ENCODE measurements at regions not wholly inside any gene's neighbourhood (a gene's known extent, or its start where the extent isn't known, plus 50 kb on each side); places are given as distances from the start of the nearest gene placed in this dataset.
A peak's percentile ranks its signal among the peaks of the same experiment; 100 is the strongest.

GRCh38 chr2:7573166-7573825, 656.1 kb downstream of the RNF144A start:
- WGBS (ENCODE audit: extremely low coverage, insufficient coverage, insufficient read length): no CpG with 5 or more reads among the region's 6 CpGs
- H3K9ac ChIP-seq (ENCODE audit: low read length): no peak overlapping the region
- no peak overlapping the region for H3K4me3 ChIP-seq (ENCODE audit: low read depth, low read length)
- no peak overlapping the region for H3K23ac ChIP-seq (ENCODE audit: low read length)
- no peak overlapping the region for H2AK5ac ChIP-seq (ENCODE audit: low read length)
- no peak overlapping the region for H3K27ac ChIP-seq (ENCODE audit: low read depth, low read length)
- no peaks in the 10 kb centered on the region for H3K27me3 ChIP-seq (ENCODE audit: insufficient read depth, low read length)
- H2BK120ac ChIP-seq (ENCODE audit: insufficient read depth, low read length, poor library complexity): no peak overlapping the region
- no peak overlapping the region for H2BK5ac ChIP-seq (ENCODE audit: low read depth, low read length, poor library complexity)
- no peaks in the 10 kb centered on the region for H3K79me1 ChIP-seq (ENCODE audit: low read length)
- H2AFZ ChIP-seq (ENCODE audit: insufficient read depth, low read length, poor library complexity): no peak overlapping the region
- H3K4me1 ChIP-seq (ENCODE audit: control insufficient read depth in 1 of 2, insufficient read depth in 2 of 2, low read length in 2 of 2): no peaks in the 10 kb centered on the region
- H3K36me3 ChIP-seq (ENCODE audit: control insufficient read depth in 1 of 2, insufficient read depth in 2 of 2, low read length in 2 of 2): no peaks in the 10 kb centered on the region
- no peak overlapping the region for H4K12ac ChIP-seq (ENCODE audit: low read depth, low read length)
- H3K18ac ChIP-seq (ENCODE audit: low read length): no peak overlapping the region
- no peaks in the 10 kb centered on the region for H3K9me3 ChIP-seq (ENCODE audit: insufficient read depth, low read depth, low read length)
- no peak overlapping the region for H3K4ac ChIP-seq (ENCODE audit: low read depth, low read length)
- no peak overlapping the region for H2BK12ac ChIP-seq (ENCODE audit: low read length)
- no peaks in the 10 kb centered on the region for H3K79me2 ChIP-seq (ENCODE audit: control insufficient read depth, insufficient read depth, low read length, poor library complexity)
- DNase-seq: no peak
- H3K14ac ChIP-seq (ENCODE audit: low read length): no peak overlapping the region
- H4K8ac ChIP-seq (ENCODE audit: low read depth, low read length): no peak overlapping the region
- no peak overlapping the region for H3K4me2 ChIP-seq (ENCODE audit: low read length)
- no peak overlapping the region for H4K91ac ChIP-seq (ENCODE audit: low read depth, low read length)

DNA sequence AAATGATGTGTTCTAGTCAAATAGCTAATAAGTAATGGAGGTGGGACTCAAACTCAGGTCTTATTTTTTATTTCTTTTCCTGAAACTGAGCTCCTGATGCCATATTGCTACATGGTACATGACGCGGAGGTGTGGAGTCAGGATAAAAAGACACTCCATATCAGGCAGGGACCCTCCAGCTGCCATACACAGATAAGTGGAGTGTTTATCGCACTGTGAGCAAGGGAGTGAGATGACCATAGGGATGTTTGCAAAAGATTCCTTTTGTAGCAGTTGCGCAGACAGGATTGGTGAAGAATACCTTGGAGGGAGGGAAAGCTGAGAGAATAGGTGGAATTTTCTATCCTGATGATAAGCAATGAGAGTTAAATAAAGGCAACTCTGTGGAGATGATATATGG, 657.2 kb downstream of the RNF144A start:
- no CpG with 5 or more reads among the region's 4 CpGs for WGBS (ENCODE audit: extremely low coverage, insufficient coverage, insufficient read length)
- Histone ChIP-seq H2AFZ (ENCODE audit: insufficient read depth, low read length, poor library complexity) (no peak overlapping the region), H2AK5ac (ENCODE audit: low read length) (no peak overlapping the region), H3K9me3 (ENCODE audit: insufficient read depth, low read depth, low read length) (no peaks in the 10 kb centered on the region), H4K91ac (ENCODE audit: low read depth, low read length) (no peak overlapping the region), H2BK5ac (ENCODE audit: low read depth, low read length, poor library complexity) (no peak overlapping the region), H2BK120ac (ENCODE audit: insufficient read depth, low read length, poor library complexity) (no peak overlapping the region), H3K4me1 (ENCODE audit: control insufficient read depth in 1 of 2, insufficient read depth in 2 of 2, low read length in 2 of 2) (no peaks in the 10 kb centered on the region), H3K36me3 (ENCODE audit: control insufficient read depth in 1 of 2, insufficient read depth in 2 of 2, low read length in 2 of 2) (no peaks in the 10 kb centered on the region), H3K79me1 (ENCODE audit: low read length) (no peaks in the 10 kb centered on the region), H2BK12ac (ENCODE audit: low read length) (no peak overlapping the region), H3K4me3 (ENCODE audit: low read depth, low read length) (no peak overlapping the region), H3K18ac (ENCODE audit: low read length) (no peak overlapping the region), H3K23ac (ENCODE audit: low read length) (no peak overlapping the region), H3K79me2 (ENCODE audit: control insufficient read depth, insufficient read depth, low read length, poor library complexity) (no peaks in the 10 kb centered on the region), H3K4ac (ENCODE audit: low read depth, low read length) (no peak overlapping the region), H3K27ac (ENCODE audit: low read depth, low read length) (no peak overlapping the region), H3K4me2 (ENCODE audit: low read length) (no peak overlapping the region), H3K9ac (ENCODE audit: low read length) (no peak overlapping the region), H4K8ac (ENCODE audit: low read depth, low read length) (no peak overlapping the region), H4K12ac (ENCODE audit: low read depth, low read length) (no peak overlapping the region), H3K14ac (ENCODE audit: low read length) (no peak overlapping the region), H3K27me3 (ENCODE audit: insufficient read depth, low read length) (no peaks in the 10 kb centered on the region)
- no peak for DNase-seq

GRCh38 chr2:7577769-7578168, 660.6 kb downstream of the RNF144A start:
- H2BK120ac ChIP-seq (ENCODE audit: insufficient read depth, low read length, poor library complexity): no peak overlapping the region
- no peaks in the 10 kb centered on the region for H3K36me3 ChIP-seq (ENCODE audit: control insufficient read depth in 1 of 2, insufficient read depth in 2 of 2, low read length in 2 of 2)
- no peak overlapping the region for H3K23ac ChIP-seq (ENCODE audit: low read length)
- H2AFZ ChIP-seq (ENCODE audit: insufficient read depth, low read length, poor library complexity): no peak overlapping the region
- no peak overlapping the region for H3K9ac ChIP-seq (ENCODE audit: low read length)
- peaks cover 1% of the 10 kb centered on the region for H3K9me3 ChIP-seq (ENCODE audit: insufficient read depth, low read depth, low read length)
- no peak overlapping the region for H3K4ac ChIP-seq (ENCODE audit: low read depth, low read length)
- no peak overlapping the region for H2AK5ac ChIP-seq (ENCODE audit: low read length)
- H3K79me1 ChIP-seq (ENCODE audit: low read length): no peaks in the 10 kb centered on the region
- no peak overlapping the region for H4K8ac ChIP-seq (ENCODE audit: low read depth, low read length)
- H3K4me1 ChIP-seq (ENCODE audit: control insufficient read depth in 1 of 2, insufficient read depth in 2 of 2, low read length in 2 of 2): no peaks in the 10 kb centered on the region
- no peak overlapping the region for H4K12ac ChIP-seq (ENCODE audit: low read depth, low read length)
- no peaks in the 10 kb centered on the region for H3K79me2 ChIP-seq (ENCODE audit: control insufficient read depth, insufficient read depth, low read length, poor library complexity)
- H3K18ac ChIP-seq (ENCODE audit: low read length): no peak overlapping the region
- H3K27ac ChIP-seq (ENCODE audit: low read depth, low read length): no peak overlapping the region
- no peak for DNase-seq
- no peak overlapping the region for H2BK12ac ChIP-seq (ENCODE audit: low read length)
- WGBS (ENCODE audit: extremely low coverage, insufficient coverage, insufficient read length): no CpG with 5 or more reads among the region's 1 CpG
- H3K4me3 ChIP-seq (ENCODE audit: low read depth, low read length): no peak overlapping the region
- H3K14ac ChIP-seq (ENCODE audit: low read length): no peak overlapping the region
- H3K4me2 ChIP-seq (ENCODE audit: low read length): no peak overlapping the region
- H3K27me3 ChIP-seq (ENCODE audit: insufficient read depth, low read length): no peaks in the 10 kb centered on the region
- H2BK5ac ChIP-seq (ENCODE audit: low read depth, low read length, poor library complexity): no peak overlapping the region
- no peak overlapping the region for H4K91ac ChIP-seq (ENCODE audit: low read depth, low read length)

DNA sequence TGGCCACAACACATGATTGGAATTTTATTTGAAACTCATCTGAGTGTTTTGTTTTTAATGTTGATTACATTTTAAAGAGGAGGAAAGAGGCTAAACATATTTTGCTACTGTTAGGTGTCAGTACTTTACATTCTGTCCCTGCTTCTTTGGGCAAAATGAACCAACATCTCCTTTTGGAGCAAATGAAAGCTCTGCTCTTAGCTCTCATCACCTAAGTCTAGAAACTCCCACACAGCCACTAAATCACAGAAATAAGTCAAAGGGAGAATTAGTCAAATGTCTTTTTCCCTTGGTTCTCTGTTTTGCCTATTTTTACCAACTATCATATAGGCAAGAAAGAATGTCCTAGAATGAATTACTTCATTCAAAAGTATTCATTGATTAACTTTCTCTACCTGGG, 666.8 kb downstream of the RNF144A start:
- no peaks in the 10 kb centered on the region for H3K79me1 ChIP-seq (ENCODE audit: low read length)
- no peak overlapping the region for H2BK5ac ChIP-seq (ENCODE audit: low read depth, low read length, poor library complexity)
- no peak overlapping the region for H3K4me3 ChIP-seq (ENCODE audit: low read depth, low read length)
- H3K18ac ChIP-seq (ENCODE audit: low read length): no peak overlapping the region
- H2AK5ac ChIP-seq (ENCODE audit: low read length): no peak overlapping the region
- H3K14ac ChIP-seq (ENCODE audit: low read length): no peak overlapping the region
- no peak overlapping the region for H2BK12ac ChIP-seq (ENCODE audit: low read length)
- no peak overlapping the region for H2AFZ ChIP-seq (ENCODE audit: insufficient read depth, low read length, poor library complexity)
- no peaks in the 10 kb centered on the region for H3K79me2 ChIP-seq (ENCODE audit: control insufficient read depth, insufficient read depth, low read length, poor library complexity)
- H3K27ac ChIP-seq (ENCODE audit: low read depth, low read length): no peak overlapping the region
- H3K36me3 ChIP-seq (ENCODE audit: control insufficient read depth in 1 of 2, insufficient read depth in 2 of 2, low read length in 2 of 2): no peaks in the 10 kb centered on the region
- no peak overlapping the region for H3K4ac ChIP-seq (ENCODE audit: low read depth, low read length)
- no peaks in the 10 kb centered on the region for H3K27me3 ChIP-seq (ENCODE audit: insufficient read depth, low read length)
- H2BK120ac ChIP-seq (ENCODE audit: insufficient read depth, low read length, poor library complexity): no peak overlapping the region
- no peak overlapping the region for H4K91ac ChIP-seq (ENCODE audit: low read depth, low read length)
- DNase-seq: no peak
- H3K4me2 ChIP-seq (ENCODE audit: low read length): no peak overlapping the region
- H3K23ac ChIP-seq (ENCODE audit: low read length): peak overlapping the region; percentile 10
- no peak overlapping the region for H4K12ac ChIP-seq (ENCODE audit: low read depth, low read length)
- no peaks in the 10 kb centered on the region for H3K4me1 ChIP-seq (ENCODE audit: control insufficient read depth in 1 of 2, insufficient read depth in 2 of 2, low read length in 2 of 2)
- no peak overlapping the region for H3K9ac ChIP-seq (ENCODE audit: low read length)
- H3K9me3 ChIP-seq (ENCODE audit: insufficient read depth, low read depth, low read length): peaks cover 1% of the 10 kb centered on the region
- no peak overlapping the region for H4K8ac ChIP-seq (ENCODE audit: low read depth, low read length)

Data from trophoblast cell (in vitro differentiated cells and primary cell).